Osteoblast (primary cell): ENCODE measurements at regions not wholly inside any gene's neighbourhood (a gene's known extent, or its start where the extent isn't known, plus 50 kb on each side); places are given as distances from the start of the nearest gene placed in this dataset.

Experiments used
- DNase-seq: peaks from one replicate; pipeline ENCODE4 v3.0.0; 2011; ENCODE audit warnings: low spot score, mixed read lengths; ENCODE audit not compliant: insufficient read length; ENCODE audit errors: missing footprints
- H2AFZ ChIP-seq: 2 replicates; pipeline ENCODE4 v1.6.0; 2011; ENCODE audit warnings: mild to moderate bottlenecking, low read length
- H3K27ac ChIP-seq: 2 replicates; pipeline ENCODE4 v1.5.1; 2011; ENCODE audit warnings: mild to moderate bottlenecking, low read depth, low read length, moderate library complexity
- H3K27me3 ChIP-seq: 2 replicates; pipeline ENCODE4 v1.6.0; 2012; ENCODE audit warnings: mild to moderate bottlenecking, control low read depth, inconsistent platforms, low read length, moderate library complexity; ENCODE audit not compliant: insufficient read depth
- H3K36me3 ChIP-seq: 2 replicates; pipeline ENCODE4 v1.5.1; 2011; ENCODE audit warnings: mild to moderate bottlenecking, low read length, control low read depth, moderate library complexity; ENCODE audit not compliant: insufficient read depth
- H3K4me1 ChIP-seq: 2 replicates; pipeline ENCODE4 v1.5.1; 2011; ENCODE audit warnings: mild to moderate bottlenecking, low read length, control low read depth, moderate library complexity; ENCODE audit not compliant: insufficient read depth
- H3K4me2 ChIP-seq: 2 replicates; pipeline ENCODE4 v1.6.0; 2011; ENCODE audit warnings: mild to moderate bottlenecking, low read length; ENCODE audit not compliant: insufficient read depth
- H3K4me3 ChIP-seq: fragments of 200-600 bp; sonication (generic); 3 replicates; pipeline ENCODE4 v1.5.1; 2012; ENCODE audit warnings: mild to moderate bottlenecking, low read length, inconsistent platforms; ENCODE audit not compliant: insufficient read depth
- H3K79me2 ChIP-seq: 2 replicates; pipeline ENCODE4 v1.6.0; 2012; ENCODE audit warnings: mild to moderate bottlenecking, low read length, control low read depth, inconsistent platforms; ENCODE audit not compliant: insufficient read depth
- H3K9me3 ChIP-seq: 2 replicates; pipeline ENCODE4 v1.5.1; 2011; ENCODE audit warnings: low read depth, low read length, control low read depth
- H4K20me1 ChIP-seq: 2 replicates; pipeline ENCODE4 v1.6.0; 2012; ENCODE audit warnings: mild to moderate bottlenecking, low read length, control low read depth; ENCODE audit not compliant: insufficient read depth
- CTCF ChIP-seq: IDR thresholded peaks from 2 replicates; pipeline ENCODE4 v1.5.1; 2011; ENCODE audit warnings: mild to moderate bottlenecking, low read depth, low read length, moderate library complexity; ENCODE audit errors: extremely low read depth

GRCh38 chr2:136359121-136359965 is 241.4 kb upstream of the CXCR4 start:
- no peak overlapping the region for H2AFZ ChIP-seq
- no peak for TF ChIP-seq CTCF
- no peaks in the 10 kb centered on the region for H3K4me1 ChIP-seq
- H3K4me2 ChIP-seq, result no peak overlapping the region
- H3K4me3 ChIP-seq, result no peak overlapping the region
- H3K27ac ChIP-seq, result no peak overlapping the region
- H3K36me3 ChIP-seq, result no peaks in the 10 kb centered on the region
- H4K20me1 ChIP-seq, result no peaks in the 10 kb centered on the region
- no peaks in the 10 kb centered on the region for H3K9me3 ChIP-seq
- H3K79me2 ChIP-seq, result no peaks in the 10 kb centered on the region
- no peaks in the 10 kb centered on the region for H3K27me3 ChIP-seq
- no peak for DNase-seq

GRCh38 chr2:136358576-136358975 is 240.6 kb upstream of the CXCR4 start:
- no peak overlapping the region for H3K27ac ChIP-seq
- H3K4me2 ChIP-seq, result no peak overlapping the region
- no peaks in the 10 kb centered on the region for H4K20me1 ChIP-seq
- no peaks in the 10 kb centered on the region for H3K27me3 ChIP-seq
- H3K79me2 ChIP-seq, result no peaks in the 10 kb centered on the region
- no peak overlapping the region for H2AFZ ChIP-seq
- no peak for TF ChIP-seq CTCF
- DNase-seq, result no peak
- no peaks in the 10 kb centered on the region for H3K36me3 ChIP-seq
- no peak overlapping the region for H3K4me3 ChIP-seq
- H3K9me3 ChIP-seq, result no peaks in the 10 kb centered on the region
- no peaks in the 10 kb centered on the region for H3K4me1 ChIP-seq

GRCh38 chr2:136357007-136357380 is 239.0 kb upstream of the CXCR4 start:
- no peaks in the 10 kb centered on the region for H3K9me3 ChIP-seq
- no peak overlapping the region for H2AFZ ChIP-seq
- no peaks in the 10 kb centered on the region for H3K79me2 ChIP-seq
- H4K20me1 ChIP-seq, result no peaks in the 10 kb centered on the region
- no peak overlapping the region for H3K4me3 ChIP-seq
- H3K36me3 ChIP-seq, result no peaks in the 10 kb centered on the region
- no peak for DNase-seq
- H3K27ac ChIP-seq, result no peak overlapping the region
- TF ChIP-seq CTCF, result no peak
- no peak overlapping the region for H3K4me2 ChIP-seq
- no peaks in the 10 kb centered on the region for H3K4me1 ChIP-seq
- H3K27me3 ChIP-seq, result no peaks in the 10 kb centered on the region

- H3K27me3 ChIP-seq, result no peaks in the 10 kb centered on the region
- no peak overlapping the region for H3K27ac ChIP-seq
- H3K4me3 ChIP-seq, result no peak overlapping the region
- H3K4me2 ChIP-seq, result no peak overlapping the region
- no peaks in the 10 kb centered on the region for H3K36me3 ChIP-seq
- H3K4me1 ChIP-seq, result no peaks in the 10 kb centered on the region
- H2AFZ ChIP-seq, result no peak overlapping the region
- H3K9me3 ChIP-seq, result no peaks in the 10 kb centered on the region
- H3K79me2 ChIP-seq, result no peaks in the 10 kb centered on the region
- H4K20me1 ChIP-seq, result no peaks in the 10 kb centered on the region
- no peak for DNase-seq
- no peak for TF ChIP-seq CTCF
Measured at GRCh38 chr2:136356125-136357006, 238.4 kb upstream of the CXCR4 start.
